GM23248 (cell line): ENCODE measurements at regions not wholly inside any gene's neighbourhood (a gene's known extent, or its start where the extent isn't known, plus 50 kb on each side); places are given as distances from the start of the nearest gene placed in this dataset.

ENCODE experiments used
- DNase-seq: peaks from one replicate; pipeline ENCODE4 v3.0.0-alpha.2; 2015
- H2AFZ ChIP-seq: fragments of 200-600 bp; sonication (generic); 2 replicates; pipeline ENCODE4 v1.6.1; 2016; ENCODE audit warnings: antibody characterized with exemption
- H3F3A ChIP-seq: fragments of 200-600 bp; sonication (generic); 2 replicates; pipeline ENCODE4 v1.6.1; 2016; ENCODE audit warnings: mild to moderate bottlenecking, antibody characterized with exemption, mixed run types; ENCODE audit not compliant: insufficient read depth
- H3K27ac ChIP-seq: fragments of 200-600 bp; sonication (generic); 2 replicates; pipeline ENCODE4 v1.5.1; 2016; ENCODE audit warnings: mild to moderate bottlenecking
- H3K27me3 ChIP-seq: fragments of 200-600 bp; sonication (generic); replicated peaks from 2 replicates; pipeline ENCODE4 v1.6.1; 2016; ENCODE audit warnings: mild to moderate bottlenecking; ENCODE audit not compliant: insufficient read depth
- H3K36me3 ChIP-seq: fragments of 200-600 bp; sonication (generic); 2 replicates; pipeline ENCODE4 v1.6.1; 2016; ENCODE audit warnings: low read depth, mild to moderate bottlenecking
- H3K4me1 ChIP-seq: fragments of 200-600 bp; sonication (generic); 2 replicates; pipeline ENCODE4 v1.6.1; 2016; ENCODE audit warnings: mild to moderate bottlenecking; ENCODE audit not compliant: insufficient read depth
- H3K4me2 ChIP-seq: fragments of 200-600 bp; sonication (generic); one replicate; pipeline ENCODE4 v1.6.1; 2016; ENCODE audit warnings: mild to moderate bottlenecking; ENCODE audit not compliant: unreplicated experiment
- H3K4me3 ChIP-seq: fragments of 200-600 bp; sonication (generic); 2 replicates; pipeline ENCODE4 v1.5.1; 2016; ENCODE audit warnings: mild to moderate bottlenecking
- H3K79me2 ChIP-seq: fragments of 200-600 bp; sonication (generic); 2 replicates; pipeline ENCODE4 v1.6.1; 2016; ENCODE audit warnings: mild to moderate bottlenecking; ENCODE audit not compliant: insufficient read depth
- H3K9ac ChIP-seq: fragments of 200-600 bp; sonication (generic); 2 replicates; pipeline ENCODE4 v1.6.1; 2016; ENCODE audit warnings: mild to moderate bottlenecking
- H3K9me2 ChIP-seq: fragments of 200-600 bp; sonication (generic); 2 replicates; pipeline ENCODE4 v1.6.1; 2016; ENCODE audit warnings: mixed run types, mild to moderate bottlenecking, moderate library complexity; ENCODE audit not compliant: insufficient read depth
- H3K9me3 ChIP-seq: fragments of 200-600 bp; sonication (generic); one replicate; pipeline ENCODE4 v1.6.1; 2017; ENCODE audit warnings: low read depth
- H4K20me1 ChIP-seq: fragments of 200-600 bp; sonication (generic); 2 replicates; pipeline ENCODE4 v1.6.0; 2016; ENCODE audit not compliant: insufficient read depth
- EZH2 ChIP-seq: fragments of 200-600 bp; sonication (generic); IDR thresholded peaks from 2 replicates; pipeline ENCODE4 v1.6.1; 2018; ENCODE audit warnings: antibody characterized with exemption, mild to moderate bottlenecking; ENCODE audit not compliant: insufficient read depth, poor library complexity, severe bottlenecking
- EZH2phosphoT487 ChIP-seq: fragments of 200-600 bp; sonication (generic); IDR thresholded peaks from 2 replicates; pipeline ENCODE4 v1.6.1; 2018; ENCODE audit warnings: antibody characterized with exemption, moderate library complexity, mild to moderate bottlenecking, low read depth; ENCODE audit not compliant: insufficient read depth
- WGBS, 2 experiments: methylation state at CpG; one replicate each; pipeline ENCODE4 v1.1.6; 2015 to 2017; ENCODE audit warnings: low lambda C conversion rate in 2 of 2, low coverage in 1 of 2; ENCODE audit errors: missing lambda C conversion rate in 2 of 2; 5-methylcytosine and 5-hydroxymethylcytosine counted together
- in situ Hi-C: fragments of 300-500 bp; cut with MboI; formaldehyde crosslinking; loops from 2 replicates; pipeline ENCODE4 v1.15.0; 2020

DNA sequence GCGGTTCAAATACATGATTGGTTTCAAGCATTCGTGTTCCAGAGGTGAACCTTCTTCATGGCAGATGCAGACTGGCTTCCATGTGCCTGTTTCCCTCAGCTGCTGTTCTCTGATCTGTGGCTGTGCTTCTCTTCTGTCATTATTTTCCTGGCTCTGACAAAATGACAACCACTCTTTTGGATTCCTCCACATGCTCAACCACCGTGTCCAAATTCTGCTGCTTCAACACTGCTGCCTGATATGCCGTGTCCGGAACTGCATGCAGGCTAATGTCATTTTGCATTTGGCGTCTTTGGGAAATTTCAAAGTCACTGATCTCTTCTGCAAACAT lies 368.7 kb upstream of the ZNF608 start:
- no peak overlapping the region for H3K27ac ChIP-seq
- 20 to 24% methylated on average over 6 of the region's 6 CpGs for WGBS, 2 experiments
- no peak for DNase-seq
- H3F3A ChIP-seq: peaks cover 10% of the 10 kb centered on the region; the same call in 1 of the 2 replicates
- peaks cover 14% of the 10 kb centered on the region; the same call in 1 of the 2 replicates for H3K4me1 ChIP-seq
- H3K36me3 ChIP-seq: no peaks in the 10 kb centered on the region
- no peaks in the 10 kb centered on the region for H3K79me2 ChIP-seq
- H3K9me2 ChIP-seq: no peaks in the 10 kb centered on the region
- peak overlapping the region; percentile 23 for H2AFZ ChIP-seq
- H3K9me3 ChIP-seq: no peaks in the 10 kb centered on the region
- no peaks in the 10 kb centered on the region for H4K20me1 ChIP-seq
- no peaks in the 10 kb centered on the region for H3K27me3 ChIP-seq
- H3K4me3 ChIP-seq: no peak overlapping the region
- in situ Hi-C loops: no loop called here
- TF ChIP-seq EZH2phosphoT487: no peak
- no peak overlapping the region for H3K9ac ChIP-seq
- H3K4me2 ChIP-seq: peak overlapping the region; percentile 7

GRCh38 chr5:125117566-125117965 lies 371.1 kb upstream of the ZNF608 start:
- DNase-seq: peak; percentile 40
- 70 to 78% methylated on average over 6 of the region's 6 CpGs for WGBS, 2 experiments
- no peaks in the 10 kb centered on the region for H3K27me3 ChIP-seq
- no peaks in the 10 kb centered on the region for H4K20me1 ChIP-seq
- no peak overlapping the region for H3K4me2 ChIP-seq
- in situ Hi-C loops: no loop called here
- no peaks in the 10 kb centered on the region for H3K36me3 ChIP-seq
- TF ChIP-seq EZH2phosphoT487 (no peak), EZH2 (no peak)
- no peaks in the 10 kb centered on the region for H3K9me3 ChIP-seq
- H3F3A ChIP-seq: peaks cover 10% of the 10 kb centered on the region; the same call in 1 of the 2 replicates
- no peaks in the 10 kb centered on the region for H3K9me2 ChIP-seq
- no peak overlapping the region for H3K27ac ChIP-seq
- H3K9ac ChIP-seq: no peak overlapping the region
- H3K79me2 ChIP-seq: no peaks in the 10 kb centered on the region
- H3K4me1 ChIP-seq: peaks cover 14% of the 10 kb centered on the region; the same call in 1 of the 2 replicates
- H2AFZ ChIP-seq: no peak overlapping the region
- no peak overlapping the region for H3K4me3 ChIP-seq

GRCh38 chr5:125120012-125120411 lies 373.6 kb upstream of the ZNF608 start:
- no peak for DNase-seq
- no peak overlapping the region for H3K27ac ChIP-seq
- no peak overlapping the region for H3K9ac ChIP-seq
- no peak overlapping the region for H3K4me3 ChIP-seq
- peaks cover 6% of the 10 kb centered on the region; the same call in 1 of the 2 replicates for H3F3A ChIP-seq
- peaks cover 9% of the 10 kb centered on the region; the same call in 1 of the 2 replicates for H3K4me1 ChIP-seq
- no peaks in the 10 kb centered on the region for H3K79me2 ChIP-seq
- no peaks in the 10 kb centered on the region for H4K20me1 ChIP-seq
- no peaks in the 10 kb centered on the region for H3K9me3 ChIP-seq
- TF ChIP-seq EZH2 (no peak), EZH2phosphoT487 (no peak)
- no peak overlapping the region for H2AFZ ChIP-seq
- H3K36me3 ChIP-seq: no peaks in the 10 kb centered on the region
- no peaks in the 10 kb centered on the region for H3K27me3 ChIP-seq
- H3K4me2 ChIP-seq: no peak overlapping the region
- 79 to 85% methylated on average over 6 of the region's 6 CpGs for WGBS, 2 experiments
- no peaks in the 10 kb centered on the region; the same call in 1 of the 2 replicates for H3K9me2 ChIP-seq
- in situ Hi-C loops: no loop called here

DNA sequence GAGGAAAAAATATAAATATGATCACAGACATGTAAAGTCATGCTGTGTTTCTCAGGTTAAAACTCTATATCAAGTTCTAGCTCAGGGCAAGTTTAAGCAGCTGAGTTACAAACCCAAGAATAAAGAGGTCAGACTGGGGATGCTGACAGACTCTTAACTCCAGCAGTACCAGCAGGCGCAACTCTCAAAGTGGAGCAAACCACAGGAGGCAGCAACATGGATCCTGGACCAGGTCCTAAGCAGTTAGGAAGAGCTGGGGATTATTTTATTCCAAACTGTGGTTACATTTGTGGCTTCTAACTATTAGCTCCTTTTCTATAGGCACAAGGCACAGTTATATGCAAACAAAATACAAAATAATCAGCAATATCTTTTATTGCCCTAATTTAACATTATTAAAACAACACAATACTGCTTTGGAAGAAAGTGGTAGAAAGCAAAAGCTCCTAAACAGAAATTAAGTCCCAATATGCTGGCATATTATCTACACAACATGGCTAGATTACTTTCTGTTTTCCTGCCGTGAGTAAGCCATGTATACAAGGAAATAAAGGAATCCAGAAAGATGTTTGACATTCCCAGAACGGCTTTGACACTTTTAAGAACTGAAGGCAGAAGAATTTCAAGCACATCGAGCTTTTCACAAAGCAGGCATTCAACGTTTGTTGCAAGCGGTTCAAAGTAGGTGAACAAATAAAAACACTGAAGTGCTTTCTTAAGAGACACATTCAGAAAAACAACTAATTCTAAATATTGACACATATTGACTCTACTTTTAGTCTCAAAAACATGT lies 378.8 kb upstream of the ZNF608 start:
- Histone ChIP-seq H3F3A (no peaks in the 10 kb centered on the region), H3K9ac (no peak overlapping the region), H4K20me1 (no peaks in the 10 kb centered on the region), H3K4me1 (peaks cover 5% of the 10 kb centered on the region; the same call in 1 of the 2 replicates), H3K27me3 (no peaks in the 10 kb centered on the region), H3K36me3 (no peaks in the 10 kb centered on the region), H3K27ac (no peak overlapping the region), H3K4me2 (peak overlapping the region; percentile 31), H3K79me2 (no peaks in the 10 kb centered on the region), H3K9me3 (no peaks in the 10 kb centered on the region), H3K9me2 (no peaks in the 10 kb centered on the region; the same call in 1 of the 2 replicates), H2AFZ (peak overlapping the region; percentile 71), H3K4me3 (0 out of 2 replicates have a peak overlapping the region, but pooled peaks have one; percentile 14)
- in situ Hi-C loops: no loop called here
- DNase-seq: no peak
- 38 to 40% methylated on average over 6 of the region's 6 CpGs for WGBS, 2 experiments
- TF ChIP-seq EZH2phosphoT487: no peak
- no peak for TF ChIP-seq EZH2
